H9 (cell line): ENCODE measurements at regions not wholly inside any gene's neighbourhood (a gene's known extent, or its start where the extent isn't known, plus 50 kb on each side); places are given as distances from the start of the nearest gene placed in this dataset.

ENCODE experiments used
- DNase-seq: peaks from one replicate; pipeline ENCODE4 v3.0.0-alpha.2; 2017
- H2AFZ ChIP-seq: one replicate; pipeline ENCODE4 v1.6.1; 2013; ENCODE audit warnings: mild to moderate bottlenecking, low read length, control low read depth, moderate library complexity
- H2AK5ac ChIP-seq: 2 replicates; pipeline ENCODE4 v1.6.1; 2013; ENCODE audit warnings: low read length, control low read depth, mixed read lengths; ENCODE audit not compliant: insufficient read length
- H2BK120ac ChIP-seq: one replicate; pipeline ENCODE4 v1.6.1; 2013; ENCODE audit warnings: low read depth, mild to moderate bottlenecking, low read length, control low read depth, inconsistent platforms; ENCODE audit not compliant: poor library complexity, severe bottlenecking
- H2BK12ac ChIP-seq: 2 replicates; pipeline ENCODE4 v1.6.1; 2013; ENCODE audit warnings: low read length, control low read depth, mixed read lengths, low read depth; ENCODE audit not compliant: insufficient read length
- H2BK15ac ChIP-seq: 2 replicates; pipeline ENCODE4 v1.6.1; 2013; ENCODE audit warnings: low read depth, low read length, control low read depth
- H2BK20ac ChIP-seq: one replicate; pipeline ENCODE4 v1.6.1; 2013; ENCODE audit warnings: low read depth, mild to moderate bottlenecking, low read length, control low read depth, inconsistent platforms; ENCODE audit not compliant: poor library complexity, severe bottlenecking
- H2BK5ac ChIP-seq: 2 replicates; pipeline ENCODE4 v1.6.1; 2013; ENCODE audit warnings: low read length, control low read depth, mixed read lengths; ENCODE audit not compliant: insufficient read length
- H3K14ac ChIP-seq: 2 replicates; pipeline ENCODE4 v1.6.1; 2013; ENCODE audit warnings: low read length, control low read depth; ENCODE audit not compliant: insufficient read depth
- H3K18ac ChIP-seq: 2 replicates; pipeline ENCODE4 v1.6.1; 2013; ENCODE audit warnings: low read depth, mild to moderate bottlenecking, mixed read lengths, low read length, control low read depth; ENCODE audit not compliant: insufficient read length
- H3K23ac ChIP-seq: 2 replicates; pipeline ENCODE4 v1.6.1; 2013; ENCODE audit warnings: low read length, control low read depth, mixed read lengths, low read depth; ENCODE audit not compliant: insufficient read length
- H3K23me2 ChIP-seq: 2 replicates; pipeline ENCODE4 v1.6.1; 2013; ENCODE audit warnings: low read depth, mild to moderate bottlenecking, mixed read lengths, low read length, control low read depth; ENCODE audit not compliant: insufficient read length, poor library complexity, severe bottlenecking
- H3K27ac ChIP-seq: 2 replicates; pipeline ENCODE4 v1.5.1; 2013; ENCODE audit warnings: low read length, control low read depth, mixed read lengths, low read depth; ENCODE audit not compliant: insufficient read length
- H3K27me3 ChIP-seq: 2 replicates; pipeline ENCODE4 v1.6.1; 2013; ENCODE audit warnings: low read length, control low read depth, inconsistent platforms; ENCODE audit not compliant: insufficient read depth
- H3K4ac ChIP-seq: 2 replicates; pipeline ENCODE4 v1.6.1; 2013; ENCODE audit warnings: low read depth, mild to moderate bottlenecking, control low read depth, inconsistent platforms, low read length, moderate library complexity
- H3K4me1 ChIP-seq: 2 replicates; pipeline ENCODE4 v1.6.1; 2013; ENCODE audit warnings: low read length, control low read depth, inconsistent platforms; ENCODE audit not compliant: insufficient read depth
- H3K4me2 ChIP-seq: 2 replicates; pipeline ENCODE4 v1.6.1; 2013; ENCODE audit warnings: low read length, control low read depth, mixed read lengths; ENCODE audit not compliant: insufficient read length, insufficient read depth
- H3K56ac ChIP-seq: 2 replicates; pipeline ENCODE4 v1.6.1; 2013; ENCODE audit warnings: low read depth, mild to moderate bottlenecking, mixed read lengths, low read length, control low read depth; ENCODE audit not compliant: insufficient read length
- H3K79me1 ChIP-seq: 2 replicates; pipeline ENCODE4 v1.6.1; 2013; ENCODE audit warnings: low read depth, mild to moderate bottlenecking, moderate library complexity, low read length, control low read depth, inconsistent platforms; ENCODE audit not compliant: insufficient read depth, poor library complexity, severe bottlenecking
- H3K79me2 ChIP-seq: 2 replicates; pipeline ENCODE4 v1.6.1; 2013; ENCODE audit warnings: low read length, control low read depth, inconsistent platforms; ENCODE audit not compliant: insufficient read depth
- H3K9ac ChIP-seq: 2 replicates; pipeline ENCODE4 v1.6.1; 2013; ENCODE audit warnings: low read length, control low read depth, mixed read lengths; ENCODE audit not compliant: insufficient read length; ENCODE audit errors: extremely low read depth
- H3K9me3 ChIP-seq: one replicate; pipeline ENCODE4 v1.6.1; 2013; ENCODE audit warnings: low read depth, low read length, inconsistent platforms; ENCODE audit not compliant: control insufficient read depth
- H3T11ph ChIP-seq: one replicate; pipeline ENCODE4 v1.6.1; 2013; ENCODE audit warnings: mild to moderate bottlenecking, low read length, control low read depth, inconsistent platforms
- H4K20me1 ChIP-seq: one replicate; pipeline ENCODE4 v1.6.1; 2013; ENCODE audit not compliant: control insufficient read depth, insufficient read length, insufficient read depth
- H4K5ac ChIP-seq: 2 replicates; pipeline ENCODE4 v1.6.1; 2013; ENCODE audit warnings: low read depth, mild to moderate bottlenecking, mixed read lengths, low read length, control low read depth; ENCODE audit not compliant: insufficient read length
- H4K8ac ChIP-seq: replicated peaks from 2 replicates; pipeline ENCODE4 v1.6.1; 2013; ENCODE audit warnings: low read length, control low read depth, mixed read lengths, low read depth; ENCODE audit not compliant: insufficient read length
- H4K91ac ChIP-seq: 2 replicates; pipeline ENCODE4 v1.6.1; 2013; ENCODE audit warnings: low read depth, mild to moderate bottlenecking, moderate library complexity, mixed read lengths, low read length, control low read depth; ENCODE audit not compliant: insufficient read length
- H3K27ac Mint-ChIP-seq, 3 experiments: 2 replicates in 2 of 3; 3 replicates in 1 of 3; pipeline ENCODE4 v1.8.0; 2020 to 2021; ENCODE audit warnings: mixed read lengths in 3 of 3, mild to moderate bottlenecking in 1 of 3, moderate library complexity in 1 of 3
- H3K27me3 Mint-ChIP-seq: 2 replicates; pipeline ENCODE4 v1.8.0; 2021; ENCODE audit warnings: low read depth, mild to moderate bottlenecking, moderate library complexity, mixed read lengths
- H3K36me3 Mint-ChIP-seq, 3 experiments: 2 replicates in 2 of 3; 3 replicates in 1 of 3; pipeline ENCODE4 v1.8.0; 2020 to 2021; ENCODE audit warnings: low read depth in 3 of 3, mixed read lengths in 3 of 3; ENCODE audit not compliant: insufficient read depth in 1 of 3
- H3K4me1 Mint-ChIP-seq, 2 experiments: 2 replicates each; pipeline ENCODE4 v1.8.0; 2020; ENCODE audit warnings: mixed read lengths in 2 of 2
- H3K4me3 Mint-ChIP-seq, 2 experiments: 2 replicates in 1 of 2; 3 replicates in 1 of 2; pipeline ENCODE4 v1.8.0; 2020 to 2021; ENCODE audit warnings: mild to moderate bottlenecking in 2 of 2, mixed read lengths in 2 of 2, moderate library complexity in 1 of 2
- H3K9me3 Mint-ChIP-seq, 2 experiments: 2 replicates in 1 of 2; 3 replicates in 1 of 2; pipeline ENCODE4 v1.8.0; 2020; ENCODE audit warnings: mild to moderate bottlenecking in 2 of 2, mixed read lengths in 2 of 2, moderate library complexity in 1 of 2
- WGBS: extraction: QIAGEN DNeasy Blood & Tissue Kit; methylation state at CpG from one replicate; pipeline ENCODE4 v1.1.7; 2013; ENCODE audit warnings: missing lambda C conversion rate, low lambda C conversion rate, mixed read lengths; ENCODE audit not compliant: insufficient read length; ENCODE audit errors: extremely low coverage; 5-methylcytosine and 5-hydroxymethylcytosine counted together
- TF ChIP-seq, protein P1 (sequence below): fragments of 200-600 bp; sonication (generic); conservative IDR thresholded peaks from 3 replicates; pipeline ENCODE4 v1.8.0; 2021; ENCODE audit warnings: antibody characterized with exemption, mild to moderate bottlenecking

DNA sequence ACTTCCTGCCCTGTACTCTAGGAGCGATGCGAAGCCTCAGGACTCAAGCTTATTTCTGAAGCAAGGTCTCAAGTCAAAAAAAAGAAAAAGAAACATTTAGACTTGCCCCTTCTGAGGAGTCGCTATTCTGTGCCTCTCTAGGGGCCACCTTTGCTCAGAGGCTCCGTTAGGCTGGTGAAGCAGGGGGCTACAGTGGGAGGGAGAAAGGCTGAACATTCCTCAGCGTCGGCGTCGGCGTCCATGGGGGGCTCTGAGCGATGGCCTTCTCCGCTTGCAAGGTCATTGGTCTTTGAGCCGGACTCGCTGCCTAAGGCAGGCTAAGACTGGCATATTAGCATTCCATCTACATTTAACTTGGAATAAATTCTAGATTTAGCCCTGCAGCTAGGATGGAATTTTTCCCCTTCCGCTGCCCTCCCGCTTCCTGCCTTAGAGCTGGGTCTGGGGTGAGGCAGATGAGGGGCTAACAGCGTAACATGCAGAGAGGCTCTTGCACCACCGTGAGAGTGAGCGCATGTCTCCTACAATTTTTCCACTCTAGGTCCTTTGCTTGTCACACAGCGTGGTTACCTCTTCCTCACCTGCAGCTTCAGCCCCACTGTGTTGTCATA is 53.6 kb upstream of the ATL2 start:
- no peak overlapping the region for H2BK5ac ChIP-seq
- no peak overlapping the region for H3K9ac ChIP-seq
- H3K14ac ChIP-seq = no peak overlapping the region
- no peaks in the 10 kb centered on the region for H3K23me2 ChIP-seq
- Mint-ChIP-seq H3K4me3 (no peak overlapping the region), H3K4me1 (peaks cover 47 to 55% of the 10 kb centered on the region in 2 experiments), H3K9me3 (peaks cover 0 to 4% of the 10 kb centered on the region in 2 experiments; a peak in 1 of 5 replicates), H3K36me3 (peaks cover 0 to 9% (median 3%) of the 10 kb centered on the region in 3 experiments; a peak in 3 of 7 replicates), H3K27ac (no peak overlapping the region; a peak in 1 of 7 replicates), H3K27me3 (peaks cover 12% of the 10 kb centered on the region)
- H3K79me2 ChIP-seq = no peaks in the 10 kb centered on the region
- H2AK5ac ChIP-seq = no peak overlapping the region
- H3K23ac ChIP-seq = no peak overlapping the region
- no peak overlapping the region for H3K18ac ChIP-seq
- no peak overlapping the region for H3K4me2 ChIP-seq
- H2BK12ac ChIP-seq = no peak overlapping the region
- WGBS = no CpG with 5 or more reads among the region's 19 CpGs
- no peak overlapping the region for H4K91ac ChIP-seq
- H4K5ac ChIP-seq = no peak overlapping the region
- no peak overlapping the region for H3K4ac ChIP-seq
- TF ChIP-seq, protein P1, sequence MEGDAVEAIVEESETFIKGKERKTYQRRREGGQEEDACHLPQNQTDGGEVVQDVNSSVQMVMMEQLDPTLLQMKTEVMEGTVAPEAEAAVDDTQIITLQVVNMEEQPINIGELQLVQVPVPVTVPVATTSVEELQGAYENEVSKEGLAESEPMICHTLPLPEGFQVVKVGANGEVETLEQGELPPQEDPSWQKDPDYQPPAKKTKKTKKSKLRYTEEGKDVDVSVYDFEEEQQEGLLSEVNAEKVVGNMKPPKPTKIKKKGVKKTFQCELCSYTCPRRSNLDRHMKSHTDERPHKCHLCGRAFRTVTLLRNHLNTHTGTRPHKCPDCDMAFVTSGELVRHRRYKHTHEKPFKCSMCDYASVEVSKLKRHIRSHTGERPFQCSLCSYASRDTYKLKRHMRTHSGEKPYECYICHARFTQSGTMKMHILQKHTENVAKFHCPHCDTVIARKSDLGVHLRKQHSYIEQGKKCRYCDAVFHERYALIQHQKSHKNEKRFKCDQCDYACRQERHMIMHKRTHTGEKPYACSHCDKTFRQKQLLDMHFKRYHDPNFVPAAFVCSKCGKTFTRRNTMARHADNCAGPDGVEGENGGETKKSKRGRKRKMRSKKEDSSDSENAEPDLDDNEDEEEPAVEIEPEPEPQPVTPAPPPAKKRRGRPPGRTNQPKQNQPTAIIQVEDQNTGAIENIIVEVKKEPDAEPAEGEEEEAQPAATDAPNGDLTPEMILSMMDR = no peak
- H2BK20ac ChIP-seq = no peak overlapping the region
- no peak overlapping the region for H2AFZ ChIP-seq
- no peaks in the 10 kb centered on the region for H3K27me3 ChIP-seq
- H2BK15ac ChIP-seq = no peak overlapping the region
- H4K20me1 ChIP-seq = no peaks in the 10 kb centered on the region
- peaks cover 6% of the 10 kb centered on the region; the same call in 1 of the 2 replicates for H3K4me1 ChIP-seq
- no peak overlapping the region for H3K27ac ChIP-seq
- no peak overlapping the region for H3T11ph ChIP-seq
- H3K9me3 ChIP-seq = no peaks in the 10 kb centered on the region
- DNase-seq = no peak
- H2BK120ac ChIP-seq = no peak overlapping the region
- no peak overlapping the region for H3K56ac ChIP-seq
- no peak overlapping the region for H4K8ac ChIP-seq
- no peaks in the 10 kb centered on the region for H3K79me1 ChIP-seq
